HepG2 (cell line): ENCODE measurements at regions not wholly inside any gene's neighbourhood (a gene's known extent, or its start where the extent isn't known, plus 50 kb on each side); places are given as distances from the start of the nearest gene placed in this dataset.

ENCODE experiments used
- CTCF ChIP-seq: sonication (generic); formaldehyde crosslinking; IDR thresholded peaks from 2 replicates; pipeline ENCODE4 v1.5.0; 2020; ENCODE audit warnings: mild to moderate bottlenecking, missing genetic modification reagents, moderate library complexity
- RAD21 ChIP-seq: fragments of 450-650 bp; formaldehyde crosslinking; IDR thresholded peaks from 2 replicates; pipeline ENCODE4 v1.5.0; 2020; ENCODE audit warnings: mild to moderate bottlenecking
- TCF7 ChIP-seq: sonication (generic); IDR thresholded peaks from 2 replicates; pipeline ENCODE4 v1.6.1; 2016; ENCODE audit warnings: antibody characterized with exemption, low read depth
- U2AF1 ChIP-seq: fragments of 200-400 bp; formaldehyde crosslinking; optimal IDR thresholded peaks from 2 replicates; pipeline ENCODE3; 2017; ENCODE audit warnings: mild to moderate bottlenecking, low read depth, low read length
- ZBTB7A ChIP-seq: sonication (generic); formaldehyde crosslinking; IDR thresholded peaks from 2 replicates; pipeline ENCODE4 v1.8.0; 2022; ENCODE audit warnings: mild to moderate bottlenecking, missing genetic modification reagents
- TF ChIP-seq, protein P1 (sequence below), 2 experiments: sonication (generic) in 1 of 2; formaldehyde crosslinking in 1 of 2; IDR thresholded peaks; 2 replicates each; pipeline versions ENCODE4 v1.4.0 to v1.6.1; 2018 to 2020; ENCODE audit warnings: missing genetic modification reagents in 2 of 2, borderline replicate concordance in 1 of 2, low read depth in 1 of 2, mild to moderate bottlenecking in 1 of 2, missing biosample characterization in 1 of 2

GRCh38 chr2:147679955-147680531 lies 164.8 kb upstream of the ACVR2A start:
- TF ChIP-seq CTCF (CRISPR knock-in tag) (no peak), ZBTB7A (CRISPR knock-in tag) (no peak), RAD21 (CRISPR knock-in tag) (no peak), U2AF1 (no peak), TCF7 (no peak)
- TF ChIP-seq, protein P1, sequence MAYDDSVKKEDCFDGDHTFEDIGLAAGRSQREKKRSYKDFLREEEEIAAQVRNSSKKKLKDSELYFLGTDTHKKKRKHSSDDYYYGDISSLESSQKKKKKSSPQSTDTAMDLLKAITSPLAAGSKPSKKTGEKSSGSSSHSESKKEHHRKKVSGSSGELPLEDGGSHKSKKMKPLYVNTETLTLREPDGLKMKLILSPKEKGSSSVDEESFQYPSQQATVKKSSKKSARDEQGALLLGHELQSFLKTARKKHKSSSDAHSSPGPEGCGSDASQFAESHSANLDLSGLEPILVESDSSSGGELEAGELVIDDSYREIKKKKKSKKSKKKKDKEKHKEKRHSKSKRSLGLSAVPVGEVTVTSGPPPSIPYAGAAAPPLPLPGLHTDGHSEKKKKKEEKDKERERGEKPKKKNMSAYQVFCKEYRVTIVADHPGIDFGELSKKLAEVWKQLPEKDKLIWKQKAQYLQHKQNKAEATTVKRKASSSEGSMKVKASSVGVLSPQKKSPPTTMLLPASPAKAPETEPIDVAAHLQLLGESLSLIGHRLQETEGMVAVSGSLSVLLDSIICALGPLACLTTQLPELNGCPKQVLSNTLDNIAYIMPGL (CRISPR knock-in tag; IDR thresholded peaks at IDR 0.05; ENCODE audit: borderline replicate concordance in 1 of 2, low read depth in 1 of 2): no peak
